B cell (primary cell): ENCODE measurements at regions not wholly inside any gene's neighbourhood (a gene's known extent, or its start where the extent isn't known, plus 50 kb on each side); places are given as distances from the start of the nearest gene placed in this dataset.

ENCODE experiments used
- ATAC-seq: fragments of 200-7000 bp; cut with Tn5 transposase; one replicate; pipeline ENCODE4 v1.10.0; 2021; ENCODE audit warnings: low read depth, mild to moderate bottlenecking, moderate number of reproducible peaks, moderate library complexity
- CTCF ChIA-PET: fragments of 350-600 bp; sonication (Branson Sonifier 250); formaldehyde crosslinking; loops from one replicate; lab custom pipeline; 2021; ENCODE audit warnings: antibody characterized with exemption, inconsistent platforms; lab: Charles Lee
- POLR2A ChIA-PET: fragments of 350-600 bp; sonication (Branson Sonifier 250); formaldehyde crosslinking; loops from one replicate; lab custom pipeline; 2021; ENCODE audit warnings: antibody characterized with exemption; lab: Charles Lee
- DNase-seq: peaks from one replicate; pipeline ENCODE4 v3.0.0; 2013
- H2AFZ ChIP-seq: 2 replicates; pipeline ENCODE4 v1.6.1; 2012; ENCODE audit warnings: mild to moderate bottlenecking, low read depth, low read length; ENCODE audit not compliant: insufficient read depth, poor library complexity, severe bottlenecking
- H3K27ac ChIP-seq, 2 donors: 1 replicate in 1 of 2; 2 replicates in 1 of 2; pipeline ENCODE4 v1.5.1; 2012 to 2013; ENCODE audit warnings: low read length in 2 of 2, mild to moderate bottlenecking in 2 of 2, moderate library complexity in 1 of 2
- H3K27me3 ChIP-seq, 4 experiments: fragments of 200-600 bp in 1 of 4; sonication (generic) in 1 of 4; replicated peaks in 1 of 4; 1 replicate in 2 of 4; 2 replicates in 2 of 4; pipeline versions ENCODE4 v1.6.1 to v1.7.0; 2013 to 2016; ENCODE audit warnings: low read length in 3 of 4, mild to moderate bottlenecking in 2 of 4, mixed read lengths in 1 of 4, moderate library complexity in 1 of 4; ENCODE audit not compliant: insufficient read depth in 4 of 4, control insufficient read depth in 3 of 4; ENCODE audit errors: control extremely low read depth in 1 of 4
- H3K36me3 ChIP-seq, 2 experiments: replicated peaks in 1 of 2; 1 replicate in 1 of 2; 2 replicates in 1 of 2; pipeline versions ENCODE4 v1.6.1 to v1.7.1; 2013; ENCODE audit warnings: low read length in 1 of 2; ENCODE audit not compliant: insufficient read depth in 2 of 2, control insufficient read depth in 1 of 2; ENCODE audit errors: control extremely low read depth in 1 of 2, extremely low read depth in 1 of 2
- H3K4me1 ChIP-seq, 2 donors: fragments of 200-600 bp in 1 of 2; sonication (generic) in 1 of 2; 1 replicate in 1 of 2; 2 replicates in 1 of 2; pipeline versions ENCODE4 v1.5.1 to v1.6.1; 2013 to 2017; ENCODE audit warnings: low read length in 2 of 2; ENCODE audit not compliant: control insufficient read depth in 2 of 2, insufficient read depth in 2 of 2
- H3K4me2 ChIP-seq: replicated peaks from 2 replicates; pipeline ENCODE3; 2012; ENCODE audit warnings: mild to moderate bottlenecking, low read depth, low read length; ENCODE audit not compliant: poor library complexity, severe bottlenecking
- H3K4me3 ChIP-seq, 5 experiments: fragments of 200-600 bp in 1 of 5; sonication (generic) in 1 of 5; 1 replicate in 3 of 5; 2 replicates in 2 of 5; pipeline versions ENCODE4 v1.5.1 to v1.7.0; 2011 to 2016; ENCODE audit warnings: low read length in 4 of 5, mild to moderate bottlenecking in 4 of 5, low read depth in 2 of 5, control low read depth in 1 of 5, moderate library complexity in 1 of 5; ENCODE audit not compliant: insufficient read depth in 1 of 5; ENCODE audit errors: control extremely low read depth in 1 of 5, extremely low read depth in 1 of 5
- H3K79me2 ChIP-seq: fragments of 200-600 bp; sonication (generic); one replicate; pipeline ENCODE4 v1.6.0; 2016; ENCODE audit warnings: low read length; ENCODE audit not compliant: control insufficient read depth, insufficient read depth
- H3K9ac ChIP-seq: fragments of 200-600 bp; sonication (generic); 2 replicates; pipeline ENCODE4 v1.6.1; 2017; ENCODE audit warnings: mild to moderate bottlenecking, low read length, moderate library complexity
- H3K9me3 ChIP-seq, 3 donors: one replicate each; pipeline versions ENCODE4 v1.6.1 to v1.7.1; 2013; ENCODE audit warnings: low read length in 2 of 3; ENCODE audit not compliant: control insufficient read depth in 2 of 3, insufficient read depth in 1 of 3; ENCODE audit errors: control extremely low read depth in 1 of 3
- H4K20me1 ChIP-seq: 2 replicates; pipeline ENCODE4 v1.6.0; 2012; ENCODE audit warnings: mild to moderate bottlenecking, low read length; ENCODE audit not compliant: insufficient read depth, control insufficient read depth, poor library complexity, severe bottlenecking
- H3K27ac Mint-ChIP-seq: one replicate; pipeline ENCODE4 v1.8.0; 2021; ENCODE audit warnings: mixed read lengths
- H3K27me3 Mint-ChIP-seq: one replicate; pipeline ENCODE4 v1.8.0; 2021; ENCODE audit warnings: mixed read lengths
- H3K4me1 Mint-ChIP-seq: one replicate; pipeline ENCODE4 v1.8.0; 2021; ENCODE audit warnings: mixed read lengths
- H3K4me3 Mint-ChIP-seq: one replicate; pipeline ENCODE4 v1.8.0; 2021; ENCODE audit warnings: mixed read lengths
- H3K9me3 Mint-ChIP-seq: one replicate; pipeline ENCODE4 v1.8.0; 2022; ENCODE audit warnings: mixed read lengths; ENCODE audit not compliant: insufficient read depth
- EZH2 ChIP-seq: IDR thresholded peaks from 2 replicates; pipeline ENCODE4 v1.6.1; 2012; ENCODE audit warnings: borderline replicate concordance, low read depth, mild to moderate bottlenecking, moderate library complexity, low read length; ENCODE audit not compliant: insufficient read depth, poor library complexity, severe bottlenecking
- WGBS: methylation state at CpG from one replicate; pipeline ENCODE4 v1.1.5; 2013; ENCODE audit warnings: missing lambda C conversion rate; ENCODE audit not compliant: insufficient coverage; 5-methylcytosine and 5-hydroxymethylcytosine counted together
- intact Hi-C: fragments of 100-400 bp; cut with micrococcal nuclease; formaldehyde crosslinking; loops from one replicate; pipeline ENCODE4 v1.10.0; 2022
- TF ChIP-seq, protein P1 (sequence below): fragments of 200-600 bp; IDR thresholded peaks from one replicate; pipeline ENCODE4 v1.8.0; 2022; ENCODE audit warnings: antibody characterized with exemption, mild to moderate bottlenecking

GRCh38 chr6:40308533-40309306, 278.4 kb downstream of the LRFN2 start:
- Mint-ChIP-seq H3K4me1 (no peaks in the 10 kb centered on the region), H3K27ac (no peak overlapping the region), H3K9me3 (peaks cover 8% of the 10 kb centered on the region), H3K27me3 (peaks cover 51% of the 10 kb centered on the region), H3K4me3 (no peak overlapping the region)
- ChIA-PET POLR2A (no interaction called here), CTCF (interaction anchor here (0.8 to 2.0 kb wide), 6 partner anchors 9 to 966 kb away, joined by 3 to 8 read pairs (median 6); no protein-coding TSS in a partner anchor)
- WGBS = 6% methylated on average over 9 of the region's 12 CpGs
- Histone ChIP-seq H3K27ac (no peak overlapping the region), H3K36me3 (no peaks in the 10 kb centered on the region), H3K4me2 (no peak overlapping the region), H3K9me3 (peaks cover 0 to 13% (median 0%) of the 10 kb centered on the region in 3 donors), H3K9ac (no peak overlapping the region), H3K79me2 (no peaks in the 10 kb centered on the region), H3K4me3 (no peak overlapping the region), H4K20me1 (no peaks in the 10 kb centered on the region), H3K27me3 (peaks cover 0 to 19% (median 3%) of the 10 kb centered on the region in 4 experiments), H3K4me1 (no peaks in the 10 kb centered on the region), H2AFZ (no peak overlapping the region)
- ATAC-seq (peak; percentile 28), DNase-seq (peak; percentile 67)
- TF ChIP-seq, protein P1, sequence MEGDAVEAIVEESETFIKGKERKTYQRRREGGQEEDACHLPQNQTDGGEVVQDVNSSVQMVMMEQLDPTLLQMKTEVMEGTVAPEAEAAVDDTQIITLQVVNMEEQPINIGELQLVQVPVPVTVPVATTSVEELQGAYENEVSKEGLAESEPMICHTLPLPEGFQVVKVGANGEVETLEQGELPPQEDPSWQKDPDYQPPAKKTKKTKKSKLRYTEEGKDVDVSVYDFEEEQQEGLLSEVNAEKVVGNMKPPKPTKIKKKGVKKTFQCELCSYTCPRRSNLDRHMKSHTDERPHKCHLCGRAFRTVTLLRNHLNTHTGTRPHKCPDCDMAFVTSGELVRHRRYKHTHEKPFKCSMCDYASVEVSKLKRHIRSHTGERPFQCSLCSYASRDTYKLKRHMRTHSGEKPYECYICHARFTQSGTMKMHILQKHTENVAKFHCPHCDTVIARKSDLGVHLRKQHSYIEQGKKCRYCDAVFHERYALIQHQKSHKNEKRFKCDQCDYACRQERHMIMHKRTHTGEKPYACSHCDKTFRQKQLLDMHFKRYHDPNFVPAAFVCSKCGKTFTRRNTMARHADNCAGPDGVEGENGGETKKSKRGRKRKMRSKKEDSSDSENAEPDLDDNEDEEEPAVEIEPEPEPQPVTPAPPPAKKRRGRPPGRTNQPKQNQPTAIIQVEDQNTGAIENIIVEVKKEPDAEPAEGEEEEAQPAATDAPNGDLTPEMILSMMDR = peak; percentile 78
- TF ChIP-seq EZH2 = no peak
- intact Hi-C loops = loop anchor here (5.0 kb wide), 1 partner anchor 946 kb away; no protein-coding TSS in a partner anchor

GRCh38 chr6:40307712-40308111, 279.5 kb downstream of the LRFN2 start:
- 47% methylated on average over 2 of the region's 5 CpGs for WGBS
- Histone ChIP-seq H3K36me3 (no peaks in the 10 kb centered on the region), H2AFZ (no peak overlapping the region), H3K9me3 (peaks cover 0 to 13% (median 0%) of the 10 kb centered on the region in 3 donors), H3K27me3 (peaks cover 0 to 19% (median 3%) of the 10 kb centered on the region in 4 experiments), H3K4me1 (no peaks in the 10 kb centered on the region), H3K4me2 (no peak overlapping the region), H3K4me3 (no peak overlapping the region), H4K20me1 (no peaks in the 10 kb centered on the region), H3K79me2 (no peaks in the 10 kb centered on the region), H3K9ac (no peak overlapping the region), H3K27ac (no peak overlapping the region)
- CTCF ChIA-PET = interaction anchor here (0.8 to 2.0 kb wide), 3 partner anchors 8 to 960 kb away, joined by 3 to 8 read pairs (median 4); no protein-coding TSS in a partner anchor
- H3K9me3 Mint-ChIP-seq = peaks cover 8% of the 10 kb centered on the region
- intact Hi-C loops = loop anchor here (5.0 kb wide), 1 partner anchor 945 kb away; no protein-coding TSS in a partner anchor
- DNase-seq = no peak
- peaks cover 48% of the 10 kb centered on the region for H3K27me3 Mint-ChIP-seq
- H3K4me3 Mint-ChIP-seq = no peak overlapping the region
- no peak overlapping the region for H3K27ac Mint-ChIP-seq
- ATAC-seq = no peak
- no peaks in the 10 kb centered on the region for H3K4me1 Mint-ChIP-seq
- POLR2A ChIA-PET = no interaction called here
- no peak for TF ChIP-seq EZH2
- TF ChIP-seq, protein P1 = no peak
